ENCODE measurements at regions not wholly inside any gene's neighbourhood (a gene's known extent, or its start where the extent isn't known, plus 50 kb on each side); places are given as distances from the start of the nearest gene placed in this dataset.

DNA sequence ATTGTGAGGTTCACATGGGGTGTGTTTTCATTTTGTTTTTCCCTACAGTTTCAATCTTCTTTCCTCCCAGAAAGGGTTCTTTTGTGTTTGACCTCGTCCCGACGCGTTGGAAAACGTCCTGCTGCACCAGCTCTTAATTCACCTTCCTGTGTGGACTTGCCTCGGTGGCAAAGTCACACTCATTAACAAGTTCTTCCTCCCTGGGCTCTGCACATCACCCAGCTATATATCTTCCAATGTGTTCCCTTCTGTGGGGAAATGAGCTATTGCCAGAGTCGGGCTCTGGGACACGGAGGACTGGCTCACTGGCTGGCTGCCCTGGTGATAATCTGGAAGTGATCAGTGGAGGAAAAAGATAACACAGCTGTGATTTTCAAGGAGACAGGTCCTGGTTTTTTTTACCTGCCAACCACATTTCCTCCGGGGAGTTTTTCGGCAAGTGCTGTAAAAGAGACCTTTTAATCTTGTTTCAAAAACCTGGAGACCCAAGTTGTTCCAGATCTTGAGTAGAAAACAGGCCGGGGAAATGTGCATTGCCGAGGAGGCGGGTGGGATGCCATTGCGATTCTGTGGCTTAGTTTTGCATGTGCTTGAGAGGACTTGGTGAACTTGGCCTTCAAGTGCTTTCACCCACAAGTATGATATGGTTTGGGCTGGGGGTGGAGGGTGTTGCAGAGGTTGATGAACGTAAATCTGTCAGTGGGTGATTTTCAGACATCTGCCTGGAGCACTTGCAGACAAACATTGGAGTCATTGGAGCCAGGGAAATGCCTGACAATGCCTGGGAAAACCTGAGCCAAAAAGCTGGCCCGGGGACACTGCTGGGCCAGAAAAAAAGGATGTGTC is 96.5 kb upstream of the CREB5 start:
- TF ChIP-seq POLR2A (IDR thresholded peaks at IDR 0.05; ENCODE audit: low read depth, low read length) (no peak), POLR2AphosphoS5 (IDR thresholded peaks at IDR 0.05; ENCODE audit: low read depth, low read length) (no peak), SPI1 (IDR thresholded peaks at IDR 0.05; ENCODE audit: low read depth, low read length) (no peak)
